Prostate gland (tissue), 2 donors: ENCODE measurements at regions not wholly inside any gene's neighbourhood (a gene's known extent, or its start where the extent isn't known, plus 50 kb on each side); places are given as distances from the start of the nearest gene placed in this dataset.

Experiments
- CTCF ChIP-seq, 4 experiments: fragments of 200-600 bp in 2 of 4; fragments of 450-650 bp in 2 of 4; sonication (generic) in 2 of 4; IDR thresholded peaks; 1 replicate in 3 of 4; 2 replicates in 1 of 4; pipeline ENCODE4 v1.5.1; 2016 to 2019; ENCODE audit warnings: antibody characterized with exemption in 4 of 4, mild to moderate bottlenecking in 2 of 4, moderate library complexity in 2 of 4
- POLR2A ChIP-seq: fragments of 450-650 bp; IDR thresholded peaks from one replicate; pipeline ENCODE4 v1.6.1; 2016; ENCODE audit warnings: antibody characterized with exemption, mild to moderate bottlenecking
- POLR2AphosphoS5 ChIP-seq: sonication (generic); formaldehyde crosslinking; IDR thresholded peaks from one replicate; pipeline ENCODE4 v1.6.1; 2017; ENCODE audit warnings: antibody characterized with exemption

DNA sequence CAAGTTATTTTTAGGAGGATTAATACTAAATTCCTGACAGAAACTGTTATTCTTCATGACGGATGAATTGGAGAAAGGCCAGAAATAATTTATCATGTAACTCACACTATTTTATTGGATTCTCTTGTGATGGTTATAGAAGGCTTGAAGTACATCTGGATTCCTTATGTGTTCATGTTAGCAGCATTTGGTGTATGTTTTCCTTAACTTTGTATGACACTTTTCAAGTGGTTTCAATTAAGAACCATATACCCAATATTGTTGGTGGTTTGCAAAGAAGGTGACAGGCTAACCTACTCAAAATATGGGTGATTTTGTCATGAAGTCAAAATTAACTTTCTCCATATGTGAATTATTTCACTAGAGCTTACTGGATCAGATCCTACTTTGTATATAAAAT lies 532.2 kb upstream of the CNTNAP2 start:
- TF ChIP-seq CTCF (IDR thresholded peaks at IDR 0.05) (no peak), POLR2A (no peak), POLR2AphosphoS5 (no peak)
